ENCODE measurements at regions not wholly inside any gene's neighbourhood (a gene's known extent, or its start where the extent isn't known, plus 50 kb on each side); places are given as distances from the start of the nearest gene placed in this dataset.

- TF ChIP-seq POLR2A (IDR thresholded peaks at IDR 0.05) (no peak), EP300 (IDR thresholded peaks at IDR 0.05) (no peak)
- TF ChIP-seq, protein P1, sequence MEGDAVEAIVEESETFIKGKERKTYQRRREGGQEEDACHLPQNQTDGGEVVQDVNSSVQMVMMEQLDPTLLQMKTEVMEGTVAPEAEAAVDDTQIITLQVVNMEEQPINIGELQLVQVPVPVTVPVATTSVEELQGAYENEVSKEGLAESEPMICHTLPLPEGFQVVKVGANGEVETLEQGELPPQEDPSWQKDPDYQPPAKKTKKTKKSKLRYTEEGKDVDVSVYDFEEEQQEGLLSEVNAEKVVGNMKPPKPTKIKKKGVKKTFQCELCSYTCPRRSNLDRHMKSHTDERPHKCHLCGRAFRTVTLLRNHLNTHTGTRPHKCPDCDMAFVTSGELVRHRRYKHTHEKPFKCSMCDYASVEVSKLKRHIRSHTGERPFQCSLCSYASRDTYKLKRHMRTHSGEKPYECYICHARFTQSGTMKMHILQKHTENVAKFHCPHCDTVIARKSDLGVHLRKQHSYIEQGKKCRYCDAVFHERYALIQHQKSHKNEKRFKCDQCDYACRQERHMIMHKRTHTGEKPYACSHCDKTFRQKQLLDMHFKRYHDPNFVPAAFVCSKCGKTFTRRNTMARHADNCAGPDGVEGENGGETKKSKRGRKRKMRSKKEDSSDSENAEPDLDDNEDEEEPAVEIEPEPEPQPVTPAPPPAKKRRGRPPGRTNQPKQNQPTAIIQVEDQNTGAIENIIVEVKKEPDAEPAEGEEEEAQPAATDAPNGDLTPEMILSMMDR (IDR thresholded peaks at IDR 0.05): no peak
- intact Hi-C loops (cut with DNase I): no loop called here
- Histone ChIP-seq H3K4me3 (no peak overlapping the region), H3K27ac (no peak overlapping the region), H3K9me3 (no peaks in the 10 kb centered on the region), H3K36me3 (no peaks in the 10 kb centered on the region), H3K27me3 (no peaks in the 10 kb centered on the region), H3K4me1 (ENCODE audit: insufficient read depth) (no peaks in the 10 kb centered on the region)
- 43 to 50% (median 44%) methylated on average over 2 of the region's 2 CpGs for WGBS, 3 donors
- DNase-seq: no peak
These were observed 325.4 kb upstream of the SEL1L start for GRCh38 chr14:81859046-81859445.

- Histone ChIP-seq H3K9me3 (no peaks in the 10 kb centered on the region), H3K36me3 (no peaks in the 10 kb centered on the region), H3K27ac (no peak overlapping the region), H3K4me1 (ENCODE audit: insufficient read depth) (no peaks in the 10 kb centered on the region), H3K4me3 (no peak overlapping the region), H3K27me3 (no peaks in the 10 kb centered on the region)
- 80 to 83% (median 81%) methylated on average over 5 of the region's 5 CpGs for WGBS, 3 donors
- TF ChIP-seq, protein P1 (IDR thresholded peaks at IDR 0.05): no peak
- no peak for DNase-seq
- intact Hi-C loops (cut with DNase I): no loop called here
These were observed 334.5 kb upstream of the SEL1L start for GRCh38 chr14:81868172-81868571.

- WGBS, 3 donors: 93 to 96% (median 94%) methylated on average over 2 of the region's 2 CpGs
- Histone ChIP-seq H3K27ac (no peak overlapping the region), H3K4me1 (ENCODE audit: insufficient read depth) (no peaks in the 10 kb centered on the region), H3K36me3 (no peaks in the 10 kb centered on the region), H3K4me3 (no peak overlapping the region), H3K27me3 (no peaks in the 10 kb centered on the region), H3K9me3 (peaks cover 0 to 2% of the 10 kb centered on the region in 2 donors)
- no peak for DNase-seq
- intact Hi-C loops (cut with DNase I): no loop called here
- TF ChIP-seq EP300 (IDR thresholded peaks at IDR 0.05) (no peak), POLR2A (IDR thresholded peaks at IDR 0.05) (no peak)
- TF ChIP-seq, protein P1 (IDR thresholded peaks at IDR 0.05): no peak
These were observed 338.1 kb upstream of the SEL1L start for GRCh38 chr14:81871706-81872105.

- H3K36me3 ChIP-seq: no peaks in the 10 kb centered on the region
- H3K27ac ChIP-seq: no peak overlapping the region
- 23 to 34% (median 25%) methylated on average over 1 of the region's 1 CpG for WGBS, 3 donors
- H3K9me3 ChIP-seq: no peaks in the 10 kb centered on the region
- no peak overlapping the region for H3K4me3 ChIP-seq
- TF ChIP-seq EP300 (IDR thresholded peaks at IDR 0.05): no peak
- no peak for TF ChIP-seq POLR2A (IDR thresholded peaks at IDR 0.05)
- TF ChIP-seq, protein P1 (IDR thresholded peaks at IDR 0.05): no peak
- DNase-seq: no peak
- intact Hi-C loops (cut with DNase I): no loop called here
- no peaks in the 10 kb centered on the region for H3K4me1 ChIP-seq (ENCODE audit: insufficient read depth)
- no peaks in the 10 kb centered on the region for H3K27me3 ChIP-seq
These were observed 350.7 kb upstream of the SEL1L start for GRCh38 chr14:81884382-81884781.

GRCh38 chr14:81886588-81886987 is 352.9 kb upstream of the SEL1L start:
- intact Hi-C loops (cut with DNase I): no loop called here
- Histone ChIP-seq H3K9me3 (no peaks in the 10 kb centered on the region), H3K27ac (no peak overlapping the region), H3K4me3 (no peak overlapping the region), H3K27me3 (no peaks in the 10 kb centered on the region), H3K4me1 (ENCODE audit: insufficient read depth) (no peaks in the 10 kb centered on the region), H3K36me3 (no peaks in the 10 kb centered on the region)
- DNase-seq: no peak
- TF ChIP-seq POLR2A (IDR thresholded peaks at IDR 0.05) (no peak), EP300 (IDR thresholded peaks at IDR 0.05) (no peak)
- TF ChIP-seq, protein P1 (IDR thresholded peaks at IDR 0.05): no peak
- 90 to 95% (median 91%) methylated on average over 2 of the region's 2 CpGs for WGBS, 3 donors

All from ovary (tissue), 7 donors.